GM19395 (cell line): ENCODE measurements at regions not wholly inside any gene's neighbourhood (a gene's known extent, or its start where the extent isn't known, plus 50 kb on each side); places are given as distances from the start of the nearest gene placed in this dataset.

Experiments used
- ATAC-seq: cut with Tn5 transposase; IDR thresholded peaks from one replicate; pipeline ENCODE4 v1.9.1; 2021; ENCODE audit warnings: mild to moderate bottlenecking, moderate library complexity; ENCODE audit not compliant: unreplicated experiment

- ATAC-seq = no peak
These were observed 131.3 kb upstream of the AP1S2 start for GRCh38 chrX:15985937-15986336.

GRCh38 chrX:15983034-15983433 is 128.4 kb upstream of the AP1S2 start:
- ATAC-seq = no peak

GRCh38 chrX:15977644-15978043 is 123.0 kb upstream of the AP1S2 start:
- ATAC-seq = no peak

- no peak for ATAC-seq
These were observed 121.8 kb upstream of the AP1S2 start for GRCh38 chrX:15976396-15976795.

- ATAC-seq = no peak
These were observed 119.3 kb upstream of the AP1S2 start for GRCh38 chrX:15973946-15974345.

GRCh38 chrX:15973299-15973698 is 118.7 kb upstream of the AP1S2 start:
- ATAC-seq = no peak

GRCh38 chrX:15971696-15972095 is 117.1 kb upstream of the AP1S2 start:
- no peak for ATAC-seq

GRCh38 chrX:15963858-15964257 is 109.2 kb upstream of the AP1S2 start:
- no peak for ATAC-seq

- ATAC-seq = no peak
These were observed 105.6 kb upstream of the AP1S2 start for GRCh38 chrX:15960237-15960636.

GRCh38 chrX:15956681-15957080 is 102.1 kb upstream of the AP1S2 start:
- ATAC-seq = no peak

- no peak for ATAC-seq
These were observed 99.2 kb upstream of the AP1S2 start for GRCh38 chrX:15953801-15954200.

GRCh38 chrX:15952212-15952611 is 97.6 kb upstream of the AP1S2 start:
- ATAC-seq = no peak

- no peak for ATAC-seq
These were observed 93.7 kb upstream of the AP1S2 start for GRCh38 chrX:15948318-15948660.

GRCh38 chrX:15947648-15948317 is 93.2 kb upstream of the AP1S2 start:
- ATAC-seq = no peak

GRCh38 chrX:15946783-15947580 is 92.4 kb upstream of the AP1S2 start:
- no peak for ATAC-seq

- ATAC-seq = no peak
These were observed 88.8 kb upstream of the AP1S2 start for GRCh38 chrX:15943391-15943790.

GRCh38 chrX:15942307-15942706 is 87.7 kb upstream of the AP1S2 start:
- no peak for ATAC-seq

GRCh38 chrX:15939737-15940136 is 85.1 kb upstream of the AP1S2 start:
- ATAC-seq = peak; percentile 54

GRCh38 chrX:15938072-15938471 is 83.5 kb upstream of the AP1S2 start:
- ATAC-seq = no peak

GRCh38 chrX:15931362-15931761 is 76.7 kb upstream of the AP1S2 start:
- no peak for ATAC-seq

- ATAC-seq = peak; percentile 61
These were observed 76.0 kb upstream of the AP1S2 start for GRCh38 chrX:15930585-15930984.

GRCh38 chrX:15929194-15929593 is 74.6 kb upstream of the AP1S2 start:
- no peak for ATAC-seq

GRCh38 chrX:15926622-15927021 is 72.0 kb upstream of the AP1S2 start:
- no peak for ATAC-seq
